CD4-positive, alpha-beta T cell treated with Interleukin-4 for 1 hour (primary cell): ENCODE measurements at regions not wholly inside any gene's neighbourhood (a gene's known extent, or its start where the extent isn't known, plus 50 kb on each side); places are given as distances from the start of the nearest gene placed in this dataset.

Experiments used
- DNase-seq, 2 donors: peaks; one replicate each; pipeline ENCODE4 v3.0.0-alpha.2; 2020 to 2022

DNA sequence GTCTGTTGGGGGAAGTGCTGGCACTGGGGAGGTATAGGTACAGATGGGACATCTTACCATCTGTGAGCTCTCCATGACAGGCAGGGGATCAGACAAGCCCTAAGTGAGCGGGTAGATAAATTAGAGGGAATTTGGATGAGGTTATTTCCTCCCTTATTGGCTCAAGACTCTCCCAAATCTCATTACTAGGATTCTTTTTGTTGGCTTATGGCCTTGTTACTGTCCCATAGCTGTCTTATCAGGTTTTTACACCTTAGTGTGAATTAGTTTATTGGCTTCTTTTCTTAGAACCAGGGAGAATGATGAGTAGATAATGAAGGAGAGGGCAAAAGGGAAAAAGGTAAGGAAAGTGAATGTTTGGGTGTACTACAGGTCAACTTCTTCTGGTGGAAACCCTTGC is 191.1 kb upstream of the PRICKLE1 start:
- no peak for DNase-seq

DNA sequence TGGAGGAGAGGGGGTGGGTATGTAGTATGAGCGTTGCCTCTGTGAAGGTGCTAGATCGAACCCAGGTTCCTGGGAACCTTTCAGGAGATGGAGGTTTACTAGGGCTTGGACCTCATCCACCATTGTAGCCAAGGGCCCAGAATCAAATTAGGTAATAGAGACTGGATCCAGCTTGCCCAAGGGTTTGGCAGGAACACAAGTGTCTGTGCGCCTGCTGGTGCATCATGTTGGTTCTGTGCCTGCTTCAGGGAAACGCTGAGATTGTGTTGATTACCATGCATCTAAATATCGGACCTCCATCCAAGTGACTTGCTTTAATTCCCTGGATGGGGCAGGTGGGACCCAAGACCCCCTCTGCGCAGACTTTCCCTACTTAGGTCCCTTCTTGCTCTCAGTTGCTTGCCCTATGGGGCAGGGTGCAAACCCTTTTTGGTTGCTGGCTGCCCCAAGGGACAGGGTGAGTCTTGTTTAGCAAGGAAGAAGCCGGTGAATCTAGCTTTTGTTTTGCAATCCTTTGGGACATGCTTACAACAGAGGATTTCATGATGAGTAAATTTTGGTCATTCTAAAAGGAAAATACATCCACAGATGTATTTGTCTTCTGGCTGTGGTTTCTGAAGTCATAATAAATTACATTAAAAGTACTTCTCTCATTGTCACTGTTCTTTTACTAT is 189.8 kb upstream of the PRICKLE1 start:
- no peak for DNase-seq

DNA sequence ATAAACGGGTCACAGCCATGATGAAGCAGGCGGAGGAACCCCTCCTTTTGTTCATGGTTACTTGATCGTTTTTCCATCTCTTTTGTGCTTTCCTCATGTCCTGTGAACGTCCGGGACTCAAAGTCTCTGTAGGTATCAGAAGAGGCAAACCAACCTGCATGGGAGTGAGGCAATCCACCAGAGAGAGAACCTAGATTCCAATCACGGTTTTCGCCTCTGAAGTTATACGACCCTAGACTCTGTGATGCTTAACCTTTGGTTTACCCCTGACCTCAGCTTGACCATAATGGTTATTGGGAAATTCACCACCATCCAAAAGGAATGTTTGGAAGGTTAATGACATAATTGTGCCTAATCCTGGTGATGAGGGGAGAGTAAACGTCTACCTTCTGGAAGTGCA is 186.8 kb upstream of the PRICKLE1 start:
- no peak for DNase-seq

DNA sequence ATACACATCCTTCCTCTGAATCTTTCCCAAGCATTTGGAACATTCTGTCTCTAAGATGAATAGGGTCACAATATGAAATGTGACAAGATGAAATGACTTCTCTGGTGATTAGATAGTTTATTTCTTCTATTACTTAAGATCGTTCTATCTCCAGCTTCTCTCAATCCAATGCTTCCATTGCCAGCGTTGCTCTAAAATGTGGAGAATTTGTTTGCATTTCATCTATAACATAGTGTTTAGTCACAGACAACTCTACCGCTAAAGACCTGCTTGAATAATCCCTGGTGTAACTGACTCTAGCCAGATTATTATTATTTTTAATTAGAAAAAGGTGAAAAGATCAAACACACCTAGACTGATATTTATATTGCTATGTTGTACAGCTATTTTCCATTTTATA is 184.7 kb upstream of the PRICKLE1 start:
- no peak for DNase-seq

DNA sequence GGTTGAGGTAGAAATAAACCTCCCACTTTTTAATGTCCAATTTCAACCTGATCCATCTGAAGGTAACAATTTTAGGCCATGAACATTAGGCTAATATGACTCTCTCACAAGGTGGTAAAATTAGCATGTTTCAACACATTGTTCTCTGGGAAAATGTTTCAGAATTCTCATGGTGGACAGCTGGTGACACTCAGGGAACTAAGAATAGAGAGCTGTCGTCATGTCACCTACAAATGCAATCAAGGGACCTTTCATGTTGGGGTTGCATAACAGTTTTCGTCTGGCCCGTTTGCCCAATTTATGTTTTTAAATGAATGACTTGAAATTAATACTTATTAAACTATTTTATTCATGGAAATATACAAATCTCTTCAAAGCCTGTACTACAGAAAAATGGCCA is 180.7 kb upstream of the PRICKLE1 start:
- no peak for DNase-seq

DNA sequence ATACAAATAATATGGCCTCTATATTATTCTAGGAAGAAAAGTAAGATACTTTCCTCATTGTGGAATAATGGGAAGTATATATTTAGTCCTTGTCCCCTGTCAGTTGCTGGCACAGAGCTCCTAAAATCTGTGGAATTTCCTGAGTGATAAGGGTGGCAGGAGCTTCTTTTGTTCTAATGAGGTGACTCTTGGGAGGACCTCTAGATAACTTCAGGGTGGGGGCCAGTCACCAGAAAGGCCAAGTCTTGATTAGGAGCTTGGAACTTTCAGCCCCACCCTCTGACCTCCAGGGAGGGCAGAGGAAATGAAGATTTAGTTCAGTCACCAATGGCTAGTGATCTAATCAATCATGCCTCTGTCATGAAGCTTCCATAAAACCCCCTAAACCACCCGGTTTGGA is 179.9 kb upstream of the PRICKLE1 start:
- no peak for DNase-seq

DNA sequence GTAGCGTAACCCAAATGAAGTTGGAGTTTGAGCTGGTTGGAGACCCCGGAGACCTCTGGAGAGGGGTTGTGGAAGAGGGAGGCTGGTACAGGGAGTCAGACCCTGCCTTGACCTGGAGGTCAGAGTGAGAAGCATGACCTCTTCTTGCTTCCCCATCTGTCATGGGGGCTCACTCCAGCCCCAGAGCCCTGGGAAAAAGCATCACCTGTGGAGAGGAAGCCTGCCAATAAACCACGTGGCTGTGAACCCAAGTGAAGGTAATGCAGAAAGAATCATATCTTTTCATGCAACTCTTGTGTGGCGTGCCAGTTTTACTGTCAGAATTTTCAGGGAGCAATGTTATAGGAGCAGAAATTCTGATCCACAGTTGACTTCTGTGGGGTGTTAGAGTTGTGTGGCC is 178.5 kb upstream of the PRICKLE1 start:
- no peak for DNase-seq

DNA sequence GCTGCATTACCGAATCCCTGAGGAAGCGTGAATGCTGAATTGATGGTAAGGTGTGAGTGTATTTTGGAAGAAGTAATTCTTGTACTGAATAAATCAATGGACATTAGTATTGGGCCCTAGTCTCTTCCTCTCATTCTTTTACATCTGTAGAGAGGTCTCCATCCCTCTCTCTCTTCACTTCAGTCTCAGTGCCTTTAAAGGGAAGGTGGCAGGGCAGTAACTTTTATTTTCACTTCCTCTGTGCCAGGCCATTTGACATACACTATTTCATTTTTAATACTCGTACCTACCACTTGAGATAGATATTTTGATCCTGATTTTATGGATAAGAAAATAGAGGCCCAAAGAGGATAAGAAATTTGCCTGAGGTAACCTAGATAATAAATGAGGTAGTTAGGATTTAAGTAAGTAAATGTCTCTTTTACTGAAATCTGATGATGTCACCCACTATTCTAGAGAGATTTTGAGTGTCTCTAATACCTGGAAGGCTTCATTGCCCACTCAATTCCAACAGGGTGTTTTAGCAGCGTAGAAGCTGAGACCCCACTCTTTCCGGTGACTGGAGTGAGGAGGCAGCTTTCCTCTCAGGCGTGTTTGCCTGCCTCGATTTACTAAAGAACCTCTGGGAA is 177.9 kb upstream of the PRICKLE1 start:
- no peak for DNase-seq

DNA sequence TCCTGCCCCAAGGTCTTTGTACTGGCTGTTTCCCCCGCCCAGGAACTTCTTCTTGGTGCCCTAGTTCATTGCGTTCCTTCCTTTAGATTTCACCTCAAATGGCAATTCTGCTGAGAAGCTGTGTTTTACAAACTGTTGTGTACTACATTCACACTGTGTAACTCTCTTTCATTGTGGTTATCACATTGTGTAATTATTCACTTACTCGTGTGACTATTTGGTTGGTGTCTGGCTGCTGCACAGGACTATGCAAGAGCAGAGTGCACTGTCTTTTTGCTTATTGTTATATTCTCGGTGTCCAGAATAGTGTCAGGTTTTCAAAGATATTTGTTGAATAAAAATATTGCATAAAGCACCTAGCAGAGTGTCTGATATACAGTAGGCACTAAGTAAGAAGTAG is 177.2 kb upstream of the PRICKLE1 start:
- DNase-seq = no peak

DNA sequence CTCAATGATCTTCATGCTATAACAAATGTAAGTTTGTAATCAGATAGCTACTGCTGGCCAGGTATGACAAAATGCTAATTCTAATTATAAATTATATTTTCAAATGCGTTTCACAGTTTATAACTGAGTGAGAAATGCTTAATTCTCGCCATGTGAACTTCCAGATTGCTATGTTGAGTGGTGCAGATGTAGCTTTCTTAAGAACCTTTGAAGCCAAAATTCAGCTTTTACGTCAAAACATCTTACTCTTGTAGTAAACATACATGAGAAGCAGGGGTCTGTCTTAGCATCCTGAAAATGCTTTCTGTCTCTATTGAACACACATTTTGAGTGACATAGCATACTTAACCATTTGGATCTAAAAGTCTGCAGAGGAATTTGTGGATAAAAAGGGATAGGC is 176.5 kb upstream of the PRICKLE1 start:
- DNase-seq = no peak

DNA sequence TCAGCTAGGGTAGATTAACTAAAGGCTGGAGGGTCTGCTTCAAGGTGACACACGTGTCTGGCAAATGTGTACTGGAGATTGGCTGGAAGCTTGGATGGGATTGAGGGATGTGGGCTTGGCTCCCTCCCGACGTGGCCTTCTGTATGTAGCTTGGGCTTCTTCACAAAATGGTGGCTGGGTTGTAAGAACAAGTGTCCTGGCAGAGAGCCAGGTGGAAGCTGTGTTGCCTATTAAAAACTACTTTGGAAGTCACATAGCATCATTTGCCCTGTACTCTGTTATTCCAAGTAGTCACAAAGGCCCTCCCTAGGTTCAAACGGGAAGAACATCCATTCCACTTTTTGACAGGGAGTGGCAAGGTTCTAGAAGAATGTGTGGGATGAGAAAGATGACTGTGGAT is 174.1 kb upstream of the PRICKLE1 start:
- no peak for DNase-seq

DNA sequence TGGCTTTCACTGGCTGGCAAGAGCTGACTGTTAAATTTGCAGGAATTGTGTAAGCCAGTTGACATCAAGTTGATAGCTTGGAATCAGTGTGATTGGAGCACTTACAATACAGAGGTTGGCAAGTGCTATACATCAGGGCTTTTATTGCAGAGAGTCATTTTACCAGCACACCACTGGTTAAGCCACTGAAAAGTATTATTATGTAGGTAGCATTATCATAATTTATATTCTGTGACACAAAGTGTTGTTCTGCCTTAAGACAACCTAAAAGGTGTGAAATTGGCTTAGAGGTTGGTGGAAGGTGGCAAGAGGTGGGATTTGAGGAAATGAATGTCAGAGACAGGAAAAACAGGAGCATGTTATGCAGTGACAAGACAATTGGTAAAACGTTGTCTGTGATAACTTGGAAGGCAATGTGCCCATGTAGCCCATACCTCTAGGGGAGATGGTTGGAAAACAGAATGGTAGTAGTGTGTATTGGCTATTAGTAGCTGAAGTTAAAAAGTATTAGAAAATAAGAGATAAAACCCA is 172.9 kb upstream of the PRICKLE1 start:
- DNase-seq = no peak

DNA sequence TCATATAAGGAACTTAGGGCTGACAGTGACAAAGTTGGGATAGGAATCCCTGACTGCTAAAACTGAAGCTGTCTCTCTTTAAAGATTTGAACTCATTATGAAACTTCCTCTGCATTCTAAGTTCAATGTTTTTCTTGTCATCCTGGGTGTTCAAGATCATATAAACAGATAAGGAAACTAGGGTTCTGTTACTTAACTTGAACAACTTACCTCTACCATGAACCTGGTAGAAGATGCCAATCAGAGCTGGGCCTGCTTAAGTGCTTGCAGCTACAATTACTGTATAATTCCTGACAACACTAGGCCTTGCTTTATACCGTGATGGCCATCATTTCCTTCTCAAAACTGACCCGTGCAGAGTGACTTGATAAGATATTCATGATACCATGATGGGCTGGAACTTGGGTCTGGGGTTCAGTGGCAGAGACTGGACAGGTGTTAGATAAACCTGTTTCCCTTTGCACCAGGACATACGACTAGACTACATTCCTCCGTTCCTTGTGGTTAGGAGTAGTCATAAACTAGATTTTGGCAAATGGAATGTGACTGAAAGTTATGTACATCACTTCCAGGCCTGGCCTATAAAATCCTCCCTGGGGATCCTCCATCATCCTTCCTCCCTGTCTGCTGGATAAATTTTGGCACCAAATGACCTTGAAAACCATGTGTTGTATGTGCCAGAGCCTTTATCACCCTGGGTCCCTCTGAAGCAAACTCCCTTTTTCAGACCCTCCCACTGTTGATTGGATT is 172.2 kb upstream of the PRICKLE1 start:
- no peak for DNase-seq

DNA sequence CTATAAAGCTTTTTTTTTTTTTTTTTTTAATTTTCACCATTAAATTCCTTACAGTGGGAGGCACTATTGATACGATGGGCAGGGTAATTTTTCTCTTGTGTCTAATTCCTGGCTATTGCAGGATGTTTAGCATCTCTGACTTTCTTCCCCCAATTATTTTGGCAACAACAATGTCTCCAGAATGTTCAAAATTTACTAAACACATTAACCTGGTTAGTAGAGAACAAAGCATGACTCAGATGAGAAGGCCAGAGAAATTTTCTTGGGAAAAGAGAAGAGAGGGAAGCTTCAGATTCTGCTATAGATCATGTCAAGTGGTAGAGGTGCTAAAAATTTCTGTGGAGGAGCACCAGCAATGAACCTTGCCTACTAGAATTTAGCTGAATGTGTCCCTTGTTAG is 171.5 kb upstream of the PRICKLE1 start:
- DNase-seq = no peak

DNA sequence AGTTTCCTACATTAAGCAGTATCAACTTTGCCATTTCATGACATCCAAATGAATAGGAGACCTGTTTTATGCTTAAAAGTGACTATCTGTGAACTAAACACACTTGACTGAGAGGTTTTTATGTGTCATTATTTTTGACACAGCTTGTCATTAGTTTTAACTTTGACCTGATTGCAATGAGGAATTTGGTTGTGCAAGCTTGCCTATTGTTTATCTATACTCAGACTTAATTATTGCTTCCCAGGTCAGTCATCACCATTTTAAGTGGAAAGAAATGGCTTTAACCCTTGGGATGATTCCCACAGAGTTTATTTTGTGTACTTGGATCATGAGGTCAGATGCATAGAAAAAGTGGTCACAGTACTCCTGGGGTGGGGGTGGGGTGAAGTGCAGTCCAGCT is 171.0 kb upstream of the PRICKLE1 start:
- no peak for DNase-seq

DNA sequence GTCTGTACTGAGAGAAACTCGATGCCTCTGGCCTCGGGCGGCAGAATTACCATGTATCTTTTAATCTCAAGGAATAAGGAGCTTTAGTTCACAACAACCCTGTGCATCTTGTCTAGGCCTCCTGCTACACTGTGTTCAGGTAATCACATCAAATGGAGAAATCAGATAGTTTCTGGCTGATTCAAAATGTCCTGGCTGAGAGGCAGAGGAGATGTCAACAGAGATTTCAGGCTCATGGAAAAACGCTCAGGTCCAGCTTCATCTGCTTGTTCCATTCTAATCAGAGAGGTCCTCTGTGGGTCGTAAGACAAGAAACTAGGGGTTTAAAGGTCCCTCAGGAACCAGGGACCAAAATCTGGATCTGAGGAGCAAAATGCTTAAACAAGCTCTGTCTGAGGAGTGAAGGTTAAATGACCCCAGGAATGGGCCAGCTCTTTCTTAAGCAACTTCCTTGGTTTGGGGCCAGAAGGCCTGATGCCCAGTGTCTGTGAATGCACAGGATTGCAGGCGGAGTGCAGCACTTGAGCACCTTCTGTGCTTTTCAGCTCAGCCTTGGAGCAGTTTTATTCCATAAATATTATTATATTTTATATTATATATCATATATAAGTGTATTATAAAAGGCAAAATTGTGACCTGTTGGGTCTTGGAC is 170.2 kb upstream of the PRICKLE1 start:
- DNase-seq = no peak

DNA sequence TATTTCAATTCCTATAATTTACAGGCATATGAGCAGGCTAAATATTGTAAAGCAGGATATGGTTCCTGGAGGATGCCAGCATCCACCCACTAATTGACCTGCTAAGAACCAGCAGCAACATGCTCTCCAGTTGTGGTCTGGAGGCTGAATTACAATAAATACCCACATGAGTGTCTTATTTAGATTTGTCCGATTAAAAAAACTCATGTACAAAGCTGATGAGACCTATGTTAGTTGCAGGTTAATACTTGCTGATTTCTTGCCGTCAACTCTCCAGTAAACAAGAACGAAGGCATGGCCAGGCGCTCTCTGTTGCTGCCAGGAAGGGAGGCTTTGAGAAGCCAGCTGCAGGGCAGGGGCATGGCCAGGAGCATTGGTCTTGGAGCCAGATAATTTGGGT is 169.3 kb upstream of the PRICKLE1 start:
- DNase-seq = no peak

DNA sequence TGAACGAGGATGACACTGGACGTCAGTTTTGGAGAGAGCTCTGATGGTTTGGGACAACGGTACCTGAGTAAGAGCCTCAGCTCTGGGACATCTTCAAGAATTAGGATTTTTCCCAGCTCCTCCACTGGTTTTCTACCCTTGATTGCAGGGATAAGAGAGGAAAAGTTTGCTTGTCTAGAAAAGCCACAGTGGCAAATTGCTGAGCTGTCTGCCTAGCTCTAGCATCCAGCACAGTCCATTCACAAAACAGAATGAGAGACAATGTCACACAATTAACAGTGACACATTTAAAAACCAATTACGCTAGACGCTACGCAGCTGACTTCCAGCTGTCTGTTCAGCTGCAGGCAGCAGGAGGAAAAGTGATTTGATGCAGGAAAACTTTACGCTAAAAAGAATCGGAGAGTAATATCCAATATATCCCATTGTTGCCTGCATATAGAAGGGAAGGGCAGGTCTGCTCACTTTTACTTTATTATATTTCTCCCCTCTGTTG is 168.1 kb upstream of the PRICKLE1 start:
- DNase-seq = no peak

DNA sequence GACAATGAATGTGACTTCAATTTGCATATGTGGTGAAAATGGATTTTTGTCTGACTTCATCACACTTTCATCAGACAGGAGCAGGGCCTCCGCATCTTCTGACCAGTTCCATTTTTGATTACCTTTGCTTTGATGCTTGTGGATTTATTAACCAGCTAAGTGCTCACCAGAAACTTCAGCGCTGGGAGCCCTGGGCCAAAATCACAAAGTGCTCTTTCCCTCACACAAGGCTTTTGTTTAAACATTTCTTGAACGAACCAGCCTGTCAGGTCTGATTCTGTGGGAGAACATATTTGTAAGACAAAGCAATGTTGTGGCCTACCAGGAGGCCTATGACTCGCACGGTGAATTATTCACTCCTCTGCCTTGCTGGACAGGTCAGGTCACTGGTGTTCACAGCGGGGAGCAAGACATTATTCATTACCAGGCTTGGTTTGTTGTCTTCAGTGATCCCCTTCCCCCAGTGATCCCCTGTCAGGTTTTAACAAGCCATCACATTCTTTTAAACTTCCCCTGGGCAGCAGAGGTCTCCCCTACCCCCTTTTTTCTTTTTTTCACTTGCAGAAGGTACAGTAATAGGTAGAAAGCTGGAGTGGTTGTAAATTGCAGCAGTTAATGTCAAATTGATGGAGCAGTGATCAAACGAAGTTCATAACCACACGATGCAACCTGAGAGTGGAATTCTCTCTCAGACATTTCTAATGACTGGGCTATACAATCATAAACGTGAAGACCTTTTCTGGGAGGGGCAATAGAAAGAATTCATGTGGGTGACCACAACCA is 167.5 kb upstream of the PRICKLE1 start:
- no peak for DNase-seq

DNA sequence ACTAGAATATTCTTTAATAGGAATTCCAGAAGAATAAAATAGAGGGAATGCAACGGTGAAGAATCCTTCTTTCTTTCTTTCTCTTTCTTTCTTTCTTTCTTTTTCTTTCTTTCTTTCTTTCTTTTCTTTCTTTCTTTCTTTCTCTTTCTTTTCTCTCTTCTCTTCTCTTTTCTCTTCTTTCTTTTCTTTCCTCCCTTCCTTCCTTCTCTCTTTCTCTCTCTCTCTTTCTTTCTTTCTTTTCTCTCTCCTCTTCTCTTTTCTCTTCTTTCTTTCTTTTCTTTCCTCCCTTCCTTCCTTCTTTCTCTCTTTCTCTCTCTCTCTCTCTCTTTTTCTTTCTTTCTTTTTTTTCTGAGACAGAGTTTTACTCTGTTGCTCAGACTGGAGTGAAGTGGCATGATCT is 160.8 kb upstream of the PRICKLE1 start:
- no peak for DNase-seq

DNA sequence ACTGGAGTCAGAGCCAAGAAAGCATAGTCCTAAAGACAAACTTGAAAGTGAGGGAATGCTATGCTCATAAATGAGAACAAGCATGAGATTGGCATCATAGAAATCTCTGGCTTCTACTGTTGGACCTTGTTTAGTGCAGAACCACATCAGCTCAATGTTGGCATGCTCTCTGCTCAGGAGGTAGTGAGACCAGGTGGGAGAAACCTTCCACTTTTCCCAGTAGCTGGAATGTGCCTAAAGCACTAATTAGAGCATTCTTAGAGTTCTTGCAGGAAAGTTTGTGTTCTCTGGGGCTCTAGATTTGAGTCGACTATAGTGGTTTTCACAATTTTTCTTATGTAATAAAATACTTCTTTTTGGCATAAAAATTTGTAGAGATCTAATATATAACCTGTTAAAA is 159.7 kb upstream of the PRICKLE1 start:
- no peak for DNase-seq

DNA sequence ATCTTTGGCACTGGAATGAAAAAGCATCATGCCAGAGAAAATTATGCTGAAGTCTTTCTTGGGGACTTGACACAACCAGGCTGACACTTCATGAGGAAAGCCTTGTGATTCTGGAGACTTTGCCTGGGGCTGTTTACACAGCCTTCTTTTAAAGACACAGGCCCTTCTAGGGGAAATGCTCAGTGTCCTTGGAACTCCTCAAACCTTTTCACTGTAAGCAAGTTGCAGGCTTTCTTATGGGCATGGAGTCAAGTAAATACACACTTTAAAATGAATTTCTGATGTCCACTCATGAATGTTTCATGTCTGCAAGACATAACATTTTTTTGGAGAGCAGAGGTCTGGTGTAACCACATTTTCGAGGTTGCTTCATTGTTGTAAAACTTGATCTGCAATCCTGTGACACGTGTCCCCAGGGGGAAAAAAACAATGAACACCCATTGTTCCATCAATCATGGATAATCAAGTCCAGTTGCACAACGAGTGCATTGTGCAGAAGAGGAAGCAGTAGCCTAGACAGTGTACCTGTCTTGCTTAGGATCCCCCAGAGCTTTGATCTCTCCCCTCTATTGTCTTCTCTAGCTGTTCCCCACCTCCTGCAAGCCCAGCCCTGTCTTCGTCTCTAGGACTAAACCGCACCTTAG is 155.1 kb upstream of the PRICKLE1 start:
- DNase-seq = no peak
